IPS-NIHi7 (cell line): ENCODE measurements at regions not wholly inside any gene's neighbourhood (a gene's known extent, or its start where the extent isn't known, plus 50 kb on each side); places are given as distances from the start of the nearest gene placed in this dataset.

Experiments
- DNase-seq: peaks from one replicate; pipeline ENCODE4 v3.0.0; 2012; ENCODE audit warnings: mixed read lengths; ENCODE audit errors: extremely low spot score

DNA sequence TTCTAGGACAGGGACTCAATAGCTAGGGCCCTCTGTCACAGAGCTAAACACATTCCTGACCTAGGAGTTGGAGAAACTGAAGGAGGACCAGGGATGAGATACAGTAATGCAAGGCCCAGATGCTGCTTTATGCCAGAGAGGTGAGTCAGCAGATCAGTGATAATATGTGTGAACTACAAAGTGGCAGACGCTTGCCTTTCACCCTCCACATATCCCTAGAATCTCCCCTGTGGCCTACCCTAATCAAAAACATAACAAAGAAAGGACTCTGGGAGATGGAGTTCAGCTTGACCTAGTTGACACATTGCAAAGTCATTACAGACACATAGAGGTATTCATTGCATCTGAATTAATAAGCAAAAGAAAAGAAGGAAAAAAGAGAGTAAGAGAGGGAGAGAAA is 417.6 kb upstream of the DYNLRB2 start:
- no peak for DNase-seq

DNA sequence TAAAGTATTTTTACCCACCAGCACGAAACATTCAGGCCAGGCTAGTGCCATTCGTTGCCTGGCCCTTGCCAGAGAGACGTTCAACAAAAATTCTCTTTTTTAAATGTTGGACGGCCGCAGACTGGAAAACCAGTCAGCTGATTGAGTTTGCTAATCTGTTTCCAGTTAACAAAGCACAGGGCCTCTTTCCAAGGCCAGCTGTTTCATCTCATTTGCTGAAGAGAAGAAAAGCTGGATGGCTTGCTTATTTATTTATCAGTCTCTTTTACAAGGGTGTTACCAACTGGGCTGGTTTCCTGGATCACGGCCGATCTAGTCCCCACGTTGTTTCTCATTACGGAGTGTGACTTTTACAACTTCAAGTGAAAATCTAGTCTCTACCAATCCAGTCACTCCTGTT is 418.7 kb upstream of the DYNLRB2 start:
- no peak for DNase-seq

DNA sequence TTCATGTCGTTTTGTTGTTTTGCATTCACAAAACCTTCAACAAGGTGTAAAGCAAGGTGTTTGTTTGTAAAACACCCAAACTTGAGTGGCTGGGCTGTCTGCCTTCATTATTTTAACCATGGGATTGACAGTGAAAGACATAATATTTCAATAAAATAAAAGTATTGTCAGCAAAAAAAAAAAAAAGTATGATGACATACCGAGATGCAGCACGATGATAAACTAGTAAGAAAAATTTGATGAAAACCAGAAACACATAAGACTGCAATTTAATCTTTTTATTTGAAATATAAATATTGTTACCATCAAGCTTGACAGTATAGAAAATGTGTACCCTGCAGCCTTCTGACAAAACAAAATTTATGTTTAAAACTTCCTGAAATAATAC is 419.3 kb upstream of the DYNLRB2 start:
- DNase-seq, result no peak

DNA sequence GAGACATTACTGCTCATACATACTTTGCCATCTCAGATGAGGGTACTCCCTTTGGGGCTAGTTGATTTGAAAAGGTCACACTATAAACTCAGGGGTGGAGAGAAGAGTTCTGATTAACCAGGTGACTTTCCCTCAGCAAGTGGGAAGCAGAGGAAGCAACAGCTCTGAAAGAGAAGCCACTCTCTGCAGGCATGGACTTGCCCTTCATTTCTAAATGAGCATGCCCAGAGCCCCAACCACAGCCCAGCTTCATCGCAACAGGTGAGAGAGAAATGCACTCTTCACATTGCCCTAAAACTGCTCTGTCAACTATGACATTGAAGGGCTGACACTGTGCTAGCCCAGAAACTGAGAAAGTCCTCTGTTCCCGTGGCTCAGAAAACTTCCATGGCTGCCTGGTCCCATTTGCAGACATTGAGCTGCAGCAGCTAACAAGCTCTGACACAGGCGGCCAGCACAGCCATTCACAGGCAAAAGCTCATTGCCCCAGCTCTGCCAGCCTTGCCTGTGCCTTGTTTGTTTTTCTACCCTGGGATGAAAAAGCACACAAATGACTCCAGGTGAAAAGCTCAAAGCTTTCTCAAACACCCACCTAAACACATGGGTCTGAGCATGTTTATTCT is 419.8 kb upstream of the DYNLRB2 start:
- DNase-seq, result no peak

DNA sequence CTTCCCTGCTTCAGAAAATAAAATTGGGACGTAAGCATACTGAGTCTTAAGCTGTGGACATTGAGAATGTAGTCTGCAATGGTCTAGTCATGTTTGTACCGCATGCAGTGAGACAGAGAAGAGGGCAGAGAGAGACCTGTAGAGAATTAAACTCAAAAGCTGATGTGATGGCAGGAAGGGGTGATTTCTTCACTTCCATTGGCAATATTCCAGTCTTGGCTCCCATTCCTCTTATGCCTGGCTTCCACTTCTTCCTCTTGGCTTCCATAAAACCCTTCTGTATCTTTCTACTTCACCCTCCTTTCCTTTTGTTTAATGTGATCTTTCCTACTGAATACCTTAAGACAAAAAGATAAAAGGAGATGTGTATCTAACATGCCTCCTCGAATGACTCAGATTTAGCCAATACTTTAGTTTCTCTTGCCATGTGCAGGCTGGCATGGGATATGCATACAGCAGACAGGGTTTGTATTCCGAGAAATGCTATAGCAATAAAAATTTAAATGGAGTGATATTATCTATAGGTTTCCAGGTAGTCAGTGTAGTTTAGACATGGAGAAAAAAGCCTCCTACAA is 423.1 kb upstream of the DYNLRB2 start:
- DNase-seq, result no peak

DNA sequence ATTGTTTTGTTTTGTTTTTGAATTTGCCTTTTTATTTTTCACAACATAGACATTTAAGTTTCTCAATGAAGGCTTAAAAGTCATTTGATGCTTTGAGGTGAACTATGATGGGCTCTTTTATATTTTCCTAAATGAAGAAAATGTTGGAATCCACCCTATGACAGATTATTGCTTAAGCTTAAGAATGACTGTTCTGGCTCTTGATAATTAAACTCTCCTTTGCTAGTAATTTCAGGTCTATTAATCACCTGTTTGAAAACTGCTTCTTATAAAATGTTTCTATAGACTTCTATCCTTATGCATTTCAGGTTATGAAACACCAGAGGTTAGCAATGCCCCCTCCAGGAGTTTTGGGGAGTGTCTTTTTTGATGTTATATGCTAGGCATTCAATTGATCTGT is 424.1 kb upstream of the DYNLRB2 start:
- no peak for DNase-seq

DNA sequence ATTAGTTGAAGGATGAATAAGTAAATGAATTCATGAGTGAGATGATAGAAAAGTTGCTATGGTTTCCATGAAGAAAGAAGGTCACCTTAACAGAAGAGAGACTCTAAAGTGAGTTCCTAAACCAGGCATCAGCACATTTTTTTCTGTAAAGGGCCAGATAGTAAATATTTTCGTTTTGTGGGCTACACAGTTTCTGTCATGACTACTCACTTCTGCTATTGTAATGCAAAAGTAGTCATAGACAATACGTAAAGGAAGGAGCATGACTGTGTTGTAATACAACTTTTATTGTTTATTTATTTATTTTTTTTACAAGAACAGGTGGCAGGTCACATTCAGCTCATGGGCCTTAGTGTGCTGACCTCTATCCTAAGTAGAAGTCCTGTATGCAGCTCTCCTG is 426.1 kb upstream of the DYNLRB2 start:
- DNase-seq, result no peak

DNA sequence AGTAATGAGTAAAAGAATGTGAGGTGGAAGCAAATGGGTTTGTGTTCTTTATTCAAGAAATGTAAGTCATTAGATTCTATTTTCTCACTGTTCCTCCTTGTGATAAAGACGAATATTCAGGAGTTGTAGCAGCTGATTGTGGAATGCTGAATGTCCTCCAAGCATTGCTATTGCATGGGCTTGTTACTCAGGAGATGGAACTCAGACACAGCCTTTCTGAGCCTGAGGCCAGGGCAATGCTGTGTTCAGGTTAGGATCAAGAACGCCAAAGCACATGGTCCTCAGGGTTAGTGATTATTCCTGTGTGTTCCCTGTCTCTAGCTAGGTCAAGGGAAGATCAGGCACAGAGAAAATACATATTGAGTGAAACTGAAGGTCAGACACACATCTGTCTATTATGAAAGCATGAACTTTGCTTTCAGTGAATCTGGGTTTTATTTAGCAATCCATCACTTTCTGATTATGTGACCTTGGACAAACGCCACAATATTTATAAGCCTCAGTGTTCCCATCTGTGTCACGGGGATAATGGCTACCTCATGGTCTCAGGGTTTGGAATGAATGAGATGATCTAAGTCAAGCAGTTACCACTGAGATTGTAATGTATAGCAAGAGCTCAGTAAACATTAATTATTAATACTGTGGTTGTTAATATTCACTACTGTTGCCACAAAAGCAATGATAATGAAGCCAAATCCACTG is 426.8 kb upstream of the DYNLRB2 start:
- no peak for DNase-seq

DNA sequence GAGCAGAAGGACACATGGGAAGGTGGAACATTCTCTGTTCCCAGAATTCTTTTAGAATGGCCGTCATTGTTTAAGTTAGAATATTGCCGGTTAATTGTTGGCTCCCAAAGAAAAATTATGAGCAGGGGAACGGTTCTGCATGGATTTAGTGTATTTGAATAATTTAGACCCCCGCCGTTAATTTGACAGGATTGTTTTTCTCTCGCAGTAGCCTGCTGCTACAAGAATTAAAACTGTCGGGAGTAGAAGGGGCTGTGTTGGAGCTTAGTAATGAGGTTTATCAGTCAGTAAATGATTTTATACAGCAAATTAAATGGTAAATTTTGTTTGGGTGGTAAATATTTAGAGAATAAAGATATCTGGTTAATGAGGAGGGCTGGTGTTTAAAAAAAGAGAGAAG is 431.2 kb upstream of the DYNLRB2 start:
- no peak for DNase-seq

DNA sequence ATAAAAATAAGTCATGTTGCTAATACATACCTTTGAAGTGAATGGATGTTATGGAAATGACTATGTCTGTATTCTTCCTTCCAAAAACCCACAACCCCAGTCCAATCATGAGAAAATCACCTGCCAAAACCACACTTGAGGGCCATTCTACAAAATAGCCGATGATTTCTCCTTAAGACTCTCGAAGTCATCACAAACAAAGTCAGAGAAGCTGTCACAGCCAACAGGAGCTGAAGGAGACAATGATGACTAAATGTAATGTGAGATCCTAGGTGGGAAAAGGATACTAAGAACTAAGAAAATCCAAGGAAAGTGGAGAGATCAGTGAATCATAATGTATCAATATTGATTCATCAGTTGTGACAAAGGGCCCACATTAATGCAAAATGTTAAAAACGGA is 432.9 kb upstream of the DYNLRB2 start:
- DNase-seq, result no peak

DNA sequence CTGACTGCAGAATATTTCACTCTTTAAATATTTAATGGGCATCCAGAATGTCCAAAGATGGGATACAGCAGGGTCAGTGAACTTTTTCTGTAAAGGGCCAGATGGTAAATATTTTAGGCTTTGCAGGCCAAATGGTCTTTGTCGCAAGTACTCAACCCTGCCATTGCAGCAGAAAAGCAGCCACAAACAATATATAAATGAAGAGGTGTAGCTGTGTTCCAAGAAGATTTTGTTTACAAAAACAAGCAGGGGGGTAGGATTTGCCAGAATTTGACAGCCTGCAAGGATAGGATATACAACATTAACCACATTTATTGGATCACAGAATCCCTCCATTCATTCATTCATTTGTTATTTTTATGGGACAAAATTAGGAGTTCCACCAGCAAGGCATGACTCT is 435.0 kb upstream of the DYNLRB2 start:
- DNase-seq, result no peak

DNA sequence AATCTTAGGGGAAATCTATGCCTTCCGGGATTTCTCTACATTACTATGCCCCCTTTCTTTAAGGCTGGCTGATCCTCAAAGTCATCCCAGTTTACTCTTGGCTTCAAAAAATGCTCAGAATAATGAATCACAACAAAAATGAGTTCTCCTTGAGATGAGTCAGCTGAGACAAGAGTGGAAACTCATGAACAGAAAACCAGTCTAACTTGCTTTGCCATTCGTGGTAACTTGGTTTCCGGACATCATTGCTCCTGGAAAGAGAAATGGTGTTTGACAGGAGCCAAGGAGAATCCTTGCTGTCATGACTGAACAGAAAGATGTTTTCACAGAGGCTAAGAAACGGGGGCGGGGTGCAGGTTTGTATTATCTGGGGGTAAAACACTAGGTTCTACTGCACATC is 435.6 kb upstream of the DYNLRB2 start:
- no peak for DNase-seq

DNA sequence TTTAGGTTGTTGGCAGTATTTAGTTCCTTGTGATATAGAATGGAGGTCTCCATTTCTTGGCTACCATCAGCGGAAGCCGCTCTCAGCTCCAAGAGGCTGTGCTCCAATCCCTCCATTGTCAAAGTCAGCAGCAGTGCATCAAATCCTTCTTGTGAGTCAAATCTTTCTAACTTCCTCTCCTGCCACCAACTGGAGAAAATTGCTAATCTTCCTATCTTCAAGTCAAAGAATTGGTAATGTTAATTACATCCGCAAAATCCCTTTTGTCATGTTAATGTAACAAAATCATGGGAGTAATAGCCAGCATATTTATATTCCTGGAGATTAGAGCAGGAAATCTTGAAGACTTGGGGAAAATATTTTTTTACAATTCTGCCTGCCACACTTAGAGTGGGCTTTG is 436.4 kb upstream of the DYNLRB2 start:
- no peak for DNase-seq

DNA sequence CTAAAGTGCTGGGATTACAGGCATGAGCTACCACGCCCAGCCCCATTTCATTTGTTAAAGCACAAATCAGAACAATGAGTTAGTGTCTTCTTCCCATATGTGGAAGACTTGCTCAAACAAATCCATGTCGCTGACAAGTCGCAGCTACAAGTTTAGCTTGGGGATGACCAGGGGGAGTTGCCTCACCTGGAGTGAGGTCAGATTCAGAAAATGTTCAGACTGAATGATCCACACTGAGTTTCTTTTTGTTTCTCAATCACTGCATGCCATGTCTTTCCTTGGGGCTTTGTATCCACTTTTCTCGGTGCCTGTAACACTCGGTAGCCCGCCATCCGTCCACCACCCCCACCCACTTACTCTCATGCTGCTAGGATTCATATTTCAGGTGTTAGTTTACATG is 437.3 kb upstream of the DYNLRB2 start:
- no peak for DNase-seq

DNA sequence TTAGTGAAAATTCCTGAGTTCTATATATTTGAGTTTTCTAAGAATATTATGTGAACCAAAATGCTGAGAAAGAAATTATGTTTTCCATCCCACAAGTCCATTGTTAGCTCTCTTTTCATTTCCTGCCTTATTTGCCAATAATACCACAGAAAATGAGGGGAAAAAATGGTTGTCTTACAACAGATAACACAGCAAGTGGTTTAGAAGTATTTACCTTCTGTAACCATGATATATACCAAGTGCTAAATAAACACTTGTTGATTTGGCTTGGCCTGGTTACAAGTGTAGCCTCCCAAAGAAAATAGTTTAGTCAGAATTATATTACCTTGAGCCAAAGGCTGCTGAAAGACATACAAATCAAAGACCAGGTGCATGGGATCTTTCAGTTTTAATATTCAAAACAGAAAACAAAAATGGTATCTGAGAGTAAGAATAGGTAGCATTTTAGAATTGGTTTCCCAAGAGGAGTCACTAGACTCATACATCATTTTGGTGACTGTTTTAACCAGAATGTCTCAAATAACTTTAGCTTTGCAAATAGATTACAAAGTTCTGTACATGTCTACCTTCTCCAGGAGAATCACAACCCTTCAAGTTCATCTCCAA is 439.8 kb upstream of the DYNLRB2 start:
- DNase-seq, result no peak

DNA sequence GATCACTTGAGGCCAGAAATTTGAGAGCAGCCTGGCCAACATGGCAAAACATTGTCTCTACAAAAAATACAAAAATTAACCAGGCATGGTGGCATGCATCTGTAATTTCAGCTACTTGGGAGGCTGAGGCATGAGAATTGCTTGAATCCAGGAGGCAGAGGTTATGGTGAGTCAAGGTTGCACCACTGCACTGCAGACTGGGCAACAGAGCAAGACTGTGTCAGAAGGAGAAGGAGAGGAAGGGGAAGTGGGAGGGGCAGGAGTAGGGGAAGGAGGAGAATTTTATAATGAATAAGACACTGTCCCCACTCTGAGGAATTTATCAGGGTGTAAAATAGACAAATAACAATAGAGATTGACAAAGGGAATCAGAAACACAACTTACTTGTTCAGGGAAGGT is 440.6 kb upstream of the DYNLRB2 start:
- no peak for DNase-seq

DNA sequence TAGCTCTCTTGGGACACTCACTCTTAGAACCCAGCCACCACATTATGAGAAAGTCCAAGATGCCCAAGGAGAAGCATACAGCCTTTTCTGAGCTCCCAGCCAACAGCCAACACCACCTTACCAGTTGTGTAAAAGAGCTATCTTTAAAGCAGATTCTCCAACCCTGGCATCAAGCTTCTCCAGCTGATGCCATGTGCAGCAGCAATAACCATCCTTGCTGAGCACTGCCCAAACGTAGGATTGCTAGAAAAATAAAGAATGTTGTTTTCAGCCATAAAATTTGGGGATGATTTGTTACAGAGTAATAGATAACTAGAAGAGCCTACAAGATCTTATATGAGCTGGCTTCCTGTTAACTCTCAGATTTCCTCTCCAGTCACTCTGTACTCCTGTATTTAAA is 443.7 kb upstream of the DYNLRB2 start:
- DNase-seq, result no peak

DNA sequence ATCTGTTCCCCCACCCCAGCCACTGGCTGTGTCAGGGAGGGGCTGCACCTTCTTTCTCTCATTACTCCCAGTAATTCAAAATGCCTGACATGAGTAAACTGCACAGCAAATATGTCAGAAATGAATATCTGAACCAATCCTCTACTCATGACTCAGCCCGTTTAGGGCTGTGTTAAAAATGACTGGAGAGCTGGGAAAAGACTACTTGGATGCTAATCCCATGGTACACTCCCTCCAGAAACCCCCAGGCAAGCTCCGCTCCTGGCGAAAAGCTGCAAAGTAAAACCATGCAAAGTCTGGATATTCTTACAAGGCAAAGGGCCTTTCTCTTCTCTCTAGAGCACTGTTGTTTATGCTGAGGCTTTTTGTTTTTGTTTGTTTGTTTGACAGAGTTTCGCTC is 448.1 kb upstream of the DYNLRB2 start:
- no peak for DNase-seq

DNA sequence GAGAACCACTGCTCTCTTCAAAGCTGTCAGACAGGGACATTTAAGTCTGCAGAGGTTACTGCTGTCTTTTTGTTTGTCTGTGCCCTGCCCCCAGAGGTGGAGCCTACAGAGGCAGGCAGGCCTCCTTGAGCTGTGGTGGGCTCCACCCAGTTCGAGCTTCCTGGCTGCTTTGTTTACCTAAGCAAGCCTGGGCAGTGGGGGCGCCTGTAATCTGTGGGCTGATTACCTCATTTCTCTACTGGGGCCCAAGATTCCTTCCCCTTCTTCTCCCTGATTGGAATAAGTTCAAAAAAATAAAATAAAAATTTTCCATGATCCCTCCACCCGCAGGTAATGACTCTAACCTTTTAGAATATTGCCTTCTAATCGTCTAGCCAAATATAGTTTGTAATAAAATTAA is 449.3 kb upstream of the DYNLRB2 start:
- DNase-seq, result peak; percentile 32

DNA sequence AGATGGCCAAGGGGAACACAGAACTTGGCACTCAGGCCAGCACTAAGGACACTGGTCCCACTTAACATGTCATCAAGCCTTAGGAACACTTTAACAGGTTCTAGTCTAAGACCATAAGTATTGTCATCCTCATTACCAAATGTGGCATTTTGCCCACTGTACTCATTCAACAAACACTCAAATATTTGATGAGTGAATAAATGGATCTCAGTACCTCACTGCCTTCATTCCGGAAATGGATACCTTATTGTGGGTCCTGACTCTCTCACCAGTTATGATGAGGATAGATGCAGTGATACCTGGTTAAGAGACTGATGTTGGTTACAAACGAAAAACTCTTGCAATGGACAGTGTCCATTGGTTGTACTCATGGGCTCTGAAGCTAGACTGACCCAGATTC is 455.2 kb upstream of the DYNLRB2 start:
- DNase-seq, result no peak

DNA sequence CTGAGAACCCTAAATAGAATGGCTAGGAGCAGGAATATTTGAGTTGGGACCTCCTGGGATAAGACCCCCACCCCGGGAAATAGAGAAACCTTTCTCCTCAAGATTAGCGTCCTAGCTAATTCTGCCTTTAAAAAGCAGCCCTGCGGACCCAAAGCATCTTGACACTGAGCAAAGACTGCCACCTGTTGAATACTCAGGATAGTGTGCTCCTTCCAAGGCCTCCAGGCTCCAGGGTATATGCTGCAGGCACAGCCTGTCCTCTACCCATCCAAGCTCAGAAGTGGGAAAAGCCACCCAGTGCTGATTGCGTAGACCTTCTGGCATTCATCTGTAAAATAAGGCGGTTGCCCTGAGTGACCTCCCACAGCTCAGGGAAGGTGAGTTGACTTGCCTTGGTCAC is 456.2 kb upstream of the DYNLRB2 start:
- DNase-seq, result peak; percentile 82

DNA sequence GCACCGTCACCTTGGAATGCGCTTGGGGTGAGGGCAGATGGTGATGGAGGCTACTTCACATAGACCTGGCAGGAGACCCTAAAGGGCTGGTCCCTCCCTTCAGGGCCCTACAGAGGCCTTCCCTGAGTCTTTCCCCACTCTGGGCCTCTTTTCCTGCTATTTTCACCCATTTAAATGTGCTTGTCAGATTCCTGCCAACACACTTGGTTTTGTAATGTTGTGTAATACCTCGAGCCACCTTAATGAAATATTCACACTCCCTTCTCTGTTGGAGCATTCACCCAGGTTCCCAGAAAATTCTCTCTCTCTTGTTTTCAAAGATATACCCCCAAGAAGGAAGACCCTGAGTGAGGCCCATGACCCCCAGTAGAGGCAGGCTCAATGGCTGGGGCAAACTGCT is 456.6 kb upstream of the DYNLRB2 start:
- no peak for DNase-seq

DNA sequence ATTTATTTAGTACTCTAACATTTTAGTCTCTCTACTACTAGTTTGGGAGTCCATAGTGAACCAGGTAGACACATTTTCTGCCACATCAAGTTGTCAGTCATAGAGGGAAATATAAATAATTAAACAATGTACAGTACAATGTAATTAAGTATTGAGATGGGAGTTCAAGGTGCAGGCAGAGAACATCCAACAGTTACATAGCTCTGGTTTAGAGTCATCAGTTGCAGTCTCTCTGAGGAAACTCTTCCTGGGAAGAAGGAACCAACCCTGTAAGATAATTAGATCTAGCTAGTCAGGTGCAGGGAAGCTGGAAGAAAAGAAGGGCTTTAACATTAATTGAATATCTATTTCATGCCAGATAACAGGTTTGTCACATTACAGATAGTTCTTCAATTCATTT is 457.9 kb upstream of the DYNLRB2 start:
- no peak for DNase-seq
